Endometrium (tissue), 2 donors: ENCODE measurements at regions not wholly inside any gene's neighbourhood (a gene's known extent, or its start where the extent isn't known, plus 50 kb on each side); places are given as distances from the start of the nearest gene placed in this dataset.
"Not testable (repeated sequence)": the region's sequence is repeated elsewhere in the genome, so short reads cannot be mapped to it uniquely, and the experiment has no call there.

Experiments
- FAIRE-seq: peaks from 2 replicates; lab custom pipeline; 2012; peaks lifted over from hg19 to GRCh38; lab: Jason Lieb, UNC
- donor health status: control.
- donor health status: control.

GRCh38 chr2:125596612-125597011 is 1059.3 kb upstream of the GYPC start:
- peak; percentile 94 for FAIRE-seq

GRCh38 chr2:125615438-125615837 is 1040.5 kb upstream of the GYPC start:
- no peak for FAIRE-seq

- no peak for FAIRE-seq
Observed at GRCh38 chr2:125630377-125630776, 1025.6 kb upstream of the GYPC start.

- FAIRE-seq: no peak
Observed at GRCh38 chr2:125634662-125635061, 1021.3 kb upstream of the GYPC start.

GRCh38 chr2:125638345-125638744 is 1017.6 kb upstream of the GYPC start:
- no peak for FAIRE-seq

- FAIRE-seq: no peak
Observed at GRCh38 chr2:125642032-125642431, 1013.9 kb upstream of the GYPC start.

GRCh38 chr2:125643128-125643527 is 1012.8 kb upstream of the GYPC start:
- FAIRE-seq: peak; percentile 90

GRCh38 chr2:125643585-125643984 is 1012.4 kb upstream of the GYPC start:
- no peak for FAIRE-seq

- FAIRE-seq: no peak
Observed at GRCh38 chr2:125644257-125644656, 1011.7 kb upstream of the GYPC start.

- no peak for FAIRE-seq
Observed at GRCh38 chr2:125652280-125652679, 1003.7 kb upstream of the GYPC start.

GRCh38 chr2:125654226-125654625 is 1001.7 kb upstream of the GYPC start:
- FAIRE-seq: no peak

- no peak for FAIRE-seq
Observed at GRCh38 chr2:125656190-125656589, 999.8 kb upstream of the GYPC start.

- no peak for FAIRE-seq
Observed at GRCh38 chr2:125658583-125658982, 997.4 kb upstream of the GYPC start.

GRCh38 chr2:125660369-125660768 is 995.6 kb upstream of the GYPC start:
- not testable (repeated sequence) for FAIRE-seq

- FAIRE-seq: no peak
Observed at GRCh38 chr2:125667630-125668029, 988.3 kb upstream of the GYPC start.

- FAIRE-seq: no peak
Observed at GRCh38 chr2:125679903-125680302, 976.1 kb upstream of the GYPC start.

GRCh38 chr2:125680809-125681208 is 975.1 kb upstream of the GYPC start:
- no peak for FAIRE-seq

- no peak for FAIRE-seq
Observed at GRCh38 chr2:125681576-125681975, 974.4 kb upstream of the GYPC start.

GRCh38 chr2:125681976-125682805 is 973.8 kb upstream of the GYPC start:
- FAIRE-seq: no peak

GRCh38 chr2:125684256-125684655 is 971.7 kb upstream of the GYPC start:
- no peak for FAIRE-seq

GRCh38 chr2:125684932-125685331 is 971.0 kb upstream of the GYPC start:
- FAIRE-seq: no peak

- FAIRE-seq: peak; percentile 95
Observed at GRCh38 chr2:125696560-125696959, 959.4 kb upstream of the GYPC start.

GRCh38 chr2:125698280-125698679 is 957.7 kb upstream of the GYPC start:
- no peak for FAIRE-seq

GRCh38 chr2:125701070-125701469 is 954.9 kb upstream of the GYPC start:
- FAIRE-seq: no peak
